GM12878 (cell line): ENCODE measurements at regions not wholly inside any gene's neighbourhood (a gene's known extent, or its start where the extent isn't known, plus 50 kb on each side); places are given as distances from the start of the nearest gene placed in this dataset.

ENCODE experiments used
- ATAC-seq: fragments of 200-7000 bp; cut with Tn5 transposase; 3 replicates; pipeline ENCODE4 v1.9.1; 2020; ENCODE audit warnings: mild to moderate bottlenecking, moderate library complexity
- BruUV-seq: library from RNA; stranded (reverse); fragments of 400-500 nt; replicated peaks from 2 replicates; lab custom pipeline; 2021; lab: Mats Ljungman, UMichigan
- CTCF ChIA-PET: fragments of 300-600 bp; sonication (Branson Sonifier 250); formaldehyde crosslinking; extraction: SDS; loops from one replicate; lab custom pipeline; 2021; ENCODE audit warnings: inconsistent platforms; lab: Yijun Ruan, JAX
- POLR2A ChIA-PET: fragments of 350-600 bp; formaldehyde crosslinking; extraction: SDS; loops from one replicate; lab custom pipeline; 2021; ENCODE audit warnings: inconsistent platforms; lab: Charles Lee
- RAD21 ChIA-PET: fragments of 300-600 bp; sonication (Branson Sonifier 250); formaldehyde crosslinking; loops from one replicate; lab custom pipeline; 2023; ENCODE audit warnings: antibody characterized with exemption; ENCODE audit not compliant: unreplicated experiment; lab: Charles Lee
- SMC1A ChIA-PET: fragments of 300-600 bp; sonication (Branson Sonifier 250); formaldehyde crosslinking; loops from one replicate; lab custom pipeline; 2023; ENCODE audit not compliant: unreplicated experiment, uncharacterized antibody; lab: Charles Lee
- DNase-seq: peaks from one replicate; pipeline ENCODE4 v3.0.0-alpha.2; 2011; ENCODE audit warnings: low read depth, low spot score
- FAIRE-seq: peaks from 3 replicates; lab custom pipeline; 2011; peaks lifted over from hg19 to GRCh38; lab: Jason Lieb, UNC
- H2AFZ ChIP-seq: 2 replicates; pipeline ENCODE4 v1.6.0; 2011; ENCODE audit warnings: low read depth, low read length, control low read depth; ENCODE audit not compliant: control insufficient read depth
- H3K27ac ChIP-seq: 2 replicates; pipeline ENCODE4 v1.5.1; 2011; ENCODE audit warnings: control low read depth; ENCODE audit not compliant: control insufficient read depth, insufficient read depth
- H3K27me3 ChIP-seq, 2 experiments: replicated peaks in 1 of 2; 2 replicates each; pipeline versions ENCODE4 v1.6.0 to v1.6.1; 2011; ENCODE audit warnings: low read length in 1 of 2; ENCODE audit not compliant: control insufficient read depth in 2 of 2, insufficient read depth in 2 of 2
- H3K36me3 ChIP-seq, 2 experiments: 2 replicates each; pipeline ENCODE4 v1.5.1; 2011; ENCODE audit warnings: low read length in 1 of 2; ENCODE audit not compliant: control insufficient read depth in 2 of 2, insufficient read depth in 2 of 2
- H3K4me1 ChIP-seq: 2 replicates; pipeline ENCODE4 v1.6.1; 2011; ENCODE audit warnings: mild to moderate bottlenecking, low read length, moderate library complexity, mixed read lengths; ENCODE audit not compliant: control insufficient read depth, insufficient read depth
- H3K4me2 ChIP-seq: 2 replicates; pipeline ENCODE4 v1.6.0; 2011; ENCODE audit warnings: control low read depth; ENCODE audit not compliant: control insufficient read depth, insufficient read depth
- H3K4me3 ChIP-seq: fragments of 200-600 bp; sonication (generic); 2 replicates; pipeline ENCODE4 v1.5.1; 2016
- H3K79me2 ChIP-seq: 2 replicates; pipeline ENCODE4 v1.6.0; 2011; ENCODE audit warnings: low read length; ENCODE audit not compliant: control insufficient read depth, insufficient read depth
- H3K9ac ChIP-seq: 2 replicates; pipeline ENCODE4 v1.8.0; 2011; ENCODE audit warnings: low read length, control low read depth, mixed read lengths; ENCODE audit not compliant: control insufficient read depth, insufficient read depth
- H3K9me3 ChIP-seq: replicated peaks from 3 replicates; pipeline ENCODE4 v1.5.1; 2011; ENCODE audit warnings: mild to moderate bottlenecking, low read length; ENCODE audit not compliant: control insufficient read depth, insufficient read depth
- H4K20me1 ChIP-seq: 2 replicates; pipeline ENCODE4 v1.6.0; 2011; ENCODE audit not compliant: control insufficient read depth, insufficient read depth
- FOXM1 ChIP-seq: IDR thresholded peaks from 2 replicates; pipeline ENCODE4 v1.6.1; 2012; ENCODE audit warnings: low read depth, mild to moderate bottlenecking, inconsistent platforms, low read length, moderate library complexity
- NFXL1 ChIP-seq: fragments of 450-650 bp; IDR thresholded peaks from 2 replicates; pipeline ENCODE4 v1.6.1; 2017; ENCODE audit warnings: antibody characterized with exemption, mild to moderate bottlenecking, borderline replicate concordance
- RAD21 ChIP-seq: IDR thresholded peaks from 2 replicates; pipeline ENCODE4 v1.6.1; 2011; ENCODE audit warnings: mild to moderate bottlenecking, low read depth, low read length, moderate library complexity; ENCODE audit not compliant: insufficient read depth
- TAF1 ChIP-seq: IDR thresholded peaks from 2 replicates; pipeline ENCODE4 v1.6.1; 2011; ENCODE audit warnings: mild to moderate bottlenecking, low read depth, low read length, borderline replicate concordance
- WGBS: methylation state at CpG from one replicate; pipeline ENCODE4 v1.1.6; 2016; ENCODE audit warnings: low lambda C conversion rate; ENCODE audit not compliant: insufficient replicate concordance, insufficient coverage; ENCODE audit errors: missing lambda C conversion rate; 5-methylcytosine and 5-hydroxymethylcytosine counted together
- in situ Hi-C: fragments of 300-500 bp; cut with MboI; formaldehyde crosslinking; loops from 9 replicates; pipeline ENCODE4 v1.14.3; 2018; ENCODE audit warnings: mixed read lengths
- intact Hi-C: fragments of 100-400 bp; cut with micrococcal nuclease; formaldehyde crosslinking; loops from one replicate; pipeline ENCODE4 v1.14.2; 2022; ENCODE audit not compliant: unreplicated experiment
- TF ChIP-seq, protein P1 (sequence below): fragments of 450-650 bp; IDR thresholded peaks from 2 replicates; pipeline ENCODE4 v1.6.1; 2017; ENCODE audit warnings: antibody characterized with exemption, mild to moderate bottlenecking, moderate library complexity
- TF ChIP-seq, protein P2 (sequence below): IDR thresholded peaks from 2 replicates; pipeline ENCODE4 v1.6.1; 2011; ENCODE audit warnings: mild to moderate bottlenecking, low read depth, low read length, moderate library complexity; ENCODE audit not compliant: insufficient replicate concordance

DNA sequence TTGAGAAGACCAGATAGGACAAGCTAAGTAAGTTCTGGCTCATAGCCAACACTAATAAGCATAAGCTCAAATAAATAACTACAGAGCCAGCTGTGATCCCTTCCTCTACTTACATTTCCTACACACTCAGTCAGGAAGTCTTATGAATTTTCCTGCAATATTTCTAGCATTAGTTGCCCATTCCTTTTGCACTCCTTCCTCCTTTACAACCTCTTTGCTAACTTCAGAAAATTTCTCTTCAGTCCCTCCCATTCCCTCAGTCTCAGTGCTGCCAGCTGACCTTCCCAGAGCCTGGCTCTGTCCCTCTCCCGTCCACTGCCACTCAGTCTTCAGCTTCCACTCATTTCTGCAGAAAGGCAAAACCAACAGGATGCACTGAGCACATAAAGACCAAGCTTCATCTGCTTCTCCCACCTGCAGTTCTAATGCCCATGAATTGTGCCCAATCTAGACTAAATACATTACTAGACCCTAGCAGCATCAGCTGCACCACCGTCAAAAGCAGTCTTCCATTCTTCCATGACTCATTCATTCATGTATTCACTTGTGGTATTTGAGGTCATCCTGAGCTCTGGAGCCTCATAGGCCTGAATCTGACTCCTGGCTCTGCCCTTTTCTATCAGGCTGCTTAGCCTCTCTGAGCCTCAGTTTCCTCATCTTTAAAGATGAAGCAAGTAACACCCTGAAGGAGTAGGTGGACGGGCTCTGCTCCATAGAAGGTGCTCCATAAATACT is 54.6 kb upstream of the SIPA1L2 start:
- Histone ChIP-seq H2AFZ (no peak overlapping the region), H4K20me1 (no peaks in the 10 kb centered on the region), H3K27me3 (no peaks in the 10 kb centered on the region; a peak in 2 of 4 replicates), H3K36me3 (no peaks in the 10 kb centered on the region), H3K79me2 (no peaks in the 10 kb centered on the region), H3K4me3 (no peak overlapping the region), H3K27ac (no peak overlapping the region), H3K4me2 (no peak overlapping the region), H3K9ac (no peak overlapping the region), H3K9me3 (no peaks in the 10 kb centered on the region), H3K4me1 (no peaks in the 10 kb centered on the region)
- ChIA-PET SMC1A (no interaction called here), POLR2A (no interaction called here), CTCF (interaction anchor here (0.6 to 1.3 kb wide), 2 partner anchors 13 to 20 kb away, joined by 3 to 4 read pairs; no protein-coding TSS in a partner anchor), RAD21 (no interaction called here)
- in situ Hi-C loops (no loop called here), intact Hi-C loops (no loop called here)
- TF ChIP-seq NFXL1 (no peak), FOXM1 (no peak), TAF1 (no peak), RAD21 (no peak)
- TF ChIP-seq, protein P1, sequence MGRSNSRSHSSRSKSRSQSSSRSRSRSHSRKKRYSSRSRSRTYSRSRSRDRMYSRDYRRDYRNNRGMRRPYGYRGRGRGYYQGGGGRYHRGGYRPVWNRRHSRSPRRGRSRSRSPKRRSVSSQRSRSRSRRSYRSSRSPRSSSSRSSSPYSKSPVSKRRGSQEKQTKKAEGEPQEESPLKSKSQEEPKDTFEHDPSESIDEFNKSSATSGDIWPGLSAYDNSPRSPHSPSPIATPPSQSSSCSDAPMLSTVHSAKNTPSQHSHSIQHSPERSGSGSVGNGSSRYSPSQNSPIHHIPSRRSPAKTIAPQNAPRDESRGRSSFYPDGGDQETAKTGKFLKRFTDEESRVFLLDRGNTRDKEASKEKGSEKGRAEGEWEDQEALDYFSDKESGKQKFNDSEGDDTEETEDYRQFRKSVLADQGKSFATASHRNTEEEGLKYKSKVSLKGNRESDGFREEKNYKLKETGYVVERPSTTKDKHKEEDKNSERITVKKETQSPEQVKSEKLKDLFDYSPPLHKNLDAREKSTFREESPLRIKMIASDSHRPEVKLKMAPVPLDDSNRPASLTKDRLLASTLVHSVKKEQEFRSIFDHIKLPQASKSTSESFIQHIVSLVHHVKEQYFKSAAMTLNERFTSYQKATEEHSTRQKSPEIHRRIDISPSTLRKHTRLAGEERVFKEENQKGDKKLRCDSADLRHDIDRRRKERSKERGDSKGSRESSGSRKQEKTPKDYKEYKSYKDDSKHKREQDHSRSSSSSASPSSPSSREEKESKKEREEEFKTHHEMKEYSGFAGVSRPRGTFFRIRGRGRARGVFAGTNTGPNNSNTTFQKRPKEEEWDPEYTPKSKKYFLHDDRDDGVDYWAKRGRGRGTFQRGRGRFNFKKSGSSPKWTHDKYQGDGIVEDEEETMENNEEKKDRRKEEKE = no peak
- TF ChIP-seq, protein P2, sequence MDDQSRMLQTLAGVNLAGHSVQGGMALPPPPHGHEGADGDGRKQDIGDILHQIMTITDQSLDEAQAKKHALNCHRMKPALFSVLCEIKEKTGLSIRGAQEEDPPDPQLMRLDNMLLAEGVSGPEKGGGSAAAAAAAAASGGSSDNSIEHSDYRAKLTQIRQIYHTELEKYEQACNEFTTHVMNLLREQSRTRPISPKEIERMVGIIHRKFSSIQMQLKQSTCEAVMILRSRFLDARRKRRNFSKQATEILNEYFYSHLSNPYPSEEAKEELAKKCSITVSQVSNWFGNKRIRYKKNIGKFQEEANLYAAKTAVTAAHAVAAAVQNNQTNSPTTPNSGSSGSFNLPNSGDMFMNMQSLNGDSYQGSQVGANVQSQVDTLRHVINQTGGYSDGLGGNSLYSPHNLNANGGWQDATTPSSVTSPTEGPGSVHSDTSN = no peak
- 0% methylated on average over 3 of the region's 3 CpGs for WGBS
- FAIRE-seq (no peak), ATAC-seq (no peak), DNase-seq (no peak)
- no TSS peak for BruUV-seq
